NCI-H146 treated with DMSO at 0.1 percent for 48 hours (cell line): ENCODE measurements at regions not wholly inside any gene's neighbourhood (a gene's known extent, or its start where the extent isn't known, plus 50 kb on each side); places are given as distances from the start of the nearest gene placed in this dataset.
"Not testable (repeated sequence)": the region's sequence is repeated elsewhere in the genome, so short reads cannot be mapped to it uniquely, and the experiment has no call there.

Experiments used
- DNase-seq: peaks from one replicate; lab custom pipeline; 2025; ENCODE audit not compliant: unreplicated experiment; lab: John Stamatoyannopoulos, UW

DNA sequence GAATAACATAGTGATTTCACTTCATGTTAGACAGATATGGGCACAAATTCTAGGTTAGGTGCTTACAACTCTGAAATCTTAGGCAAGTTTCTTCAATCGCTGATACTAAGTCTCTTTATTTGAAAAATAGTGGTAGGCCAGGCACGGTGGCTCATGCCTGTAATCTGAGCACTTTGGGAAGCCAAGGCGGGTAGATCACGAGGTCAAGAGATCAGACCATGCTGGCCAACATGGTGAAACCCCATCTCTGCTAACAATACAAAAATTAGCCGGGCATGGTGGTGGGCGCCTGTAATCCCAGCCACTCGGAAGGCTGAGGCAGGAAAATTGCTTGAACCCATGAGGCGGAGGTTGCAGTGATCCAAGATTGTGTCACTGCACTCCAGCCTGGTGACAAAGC, 729.4 kb downstream of the METTL15 start:
- no peak for DNase-seq

- peak; percentile 42 for DNase-seq
These were observed 728.3 kb downstream of the METTL15 start for GRCh38 chr11:28836285-28837081.

- peak; percentile 17 for DNase-seq
These were observed 727.6 kb downstream of the METTL15 start for GRCh38 chr11:28835790-28836189.

GRCh38 chr11:28835317-28835716, 727.1 kb downstream of the METTL15 start:
- no peak for DNase-seq

- no peak for DNase-seq
These were observed 726.7 kb downstream of the METTL15 start for GRCh38 chr11:28834877-28835276.

GRCh38 chr11:28833670-28834069, 725.5 kb downstream of the METTL15 start:
- no peak for DNase-seq

GRCh38 chr11:28833169-28833568, 725.0 kb downstream of the METTL15 start:
- no peak for DNase-seq

- no peak for DNase-seq
These were observed 718.6 kb downstream of the METTL15 start for GRCh38 chr11:28826807-28827206.

- DNase-seq, result no peak
These were observed 714.4 kb downstream of the METTL15 start for GRCh38 chr11:28822576-28822975.

DNA sequence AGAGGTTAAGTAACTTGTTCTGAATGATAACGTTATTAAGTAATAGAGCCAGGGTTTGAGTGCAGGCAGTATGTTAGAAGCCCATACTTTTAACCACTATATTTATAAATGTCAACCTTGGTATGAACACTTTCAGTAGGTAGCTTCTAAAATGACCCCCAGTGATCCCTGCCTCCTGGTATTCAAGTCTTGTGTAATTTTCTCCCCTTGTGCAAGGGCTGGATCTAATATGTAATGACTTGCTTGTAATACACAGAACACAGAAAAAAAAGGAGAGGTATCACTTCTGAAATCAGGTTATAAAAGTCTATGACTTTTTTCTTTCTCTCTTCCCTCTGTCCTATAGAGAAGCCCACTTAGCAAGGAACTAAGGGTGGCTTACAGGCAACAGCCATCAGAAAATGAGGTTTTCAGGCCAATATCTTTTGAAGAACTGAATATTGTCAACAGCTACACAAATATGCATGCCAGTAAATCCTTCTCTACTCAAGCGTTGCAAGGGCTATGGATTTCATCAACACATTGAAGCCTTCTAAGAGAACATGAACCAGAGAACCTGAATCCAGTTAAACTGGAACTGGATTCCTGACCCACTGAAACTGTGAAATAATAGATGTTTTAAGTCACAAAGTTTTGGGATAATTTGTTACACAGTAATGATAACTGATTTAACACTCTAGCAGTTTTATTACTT, 712.3 kb downstream of the METTL15 start:
- no peak for DNase-seq

GRCh38 chr11:28819741-28820140, 711.6 kb downstream of the METTL15 start:
- DNase-seq, result no peak

DNA sequence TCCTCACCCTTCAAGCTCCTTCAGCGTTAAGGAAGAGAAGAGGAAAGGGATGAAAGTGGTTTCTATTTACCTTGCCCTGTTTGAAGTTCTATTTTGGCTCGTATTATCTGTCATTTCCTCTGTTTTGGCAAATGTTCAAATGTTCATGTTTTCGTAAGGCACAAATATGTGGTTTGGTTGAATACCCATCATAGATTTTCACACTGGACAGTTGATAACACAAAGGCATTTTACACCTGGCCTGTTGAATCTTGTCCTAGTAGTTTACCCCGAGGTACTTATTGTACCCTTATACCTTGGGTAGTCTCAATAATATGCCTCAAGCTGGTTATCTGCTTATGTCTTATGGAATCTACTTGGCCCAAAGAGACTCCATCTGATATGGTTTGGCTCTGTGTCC, 706.9 kb downstream of the METTL15 start:
- DNase-seq, result no peak

DNA sequence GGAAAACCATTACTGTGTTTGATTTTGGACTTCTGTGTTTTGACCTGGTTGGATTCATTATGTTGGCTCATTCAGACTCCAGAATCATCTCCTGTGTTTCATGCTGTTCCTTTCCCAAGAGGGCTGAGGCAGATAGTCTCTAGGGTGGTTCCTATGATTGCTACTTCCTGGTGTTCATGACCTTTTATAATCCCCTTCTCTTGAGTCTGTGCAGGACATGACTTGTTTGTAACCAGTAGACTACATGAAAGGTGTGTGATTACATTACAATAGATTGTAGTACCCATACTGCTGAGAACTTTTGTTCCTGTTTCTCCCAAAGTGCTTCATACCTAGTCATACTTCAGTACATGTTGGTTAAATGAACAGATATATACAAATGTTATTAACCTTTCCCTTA, 700.6 kb downstream of the METTL15 start:
- DNase-seq, result peak; percentile 51

GRCh38 chr11:28799316-28799715, 691.1 kb downstream of the METTL15 start:
- DNase-seq, result no peak

DNA sequence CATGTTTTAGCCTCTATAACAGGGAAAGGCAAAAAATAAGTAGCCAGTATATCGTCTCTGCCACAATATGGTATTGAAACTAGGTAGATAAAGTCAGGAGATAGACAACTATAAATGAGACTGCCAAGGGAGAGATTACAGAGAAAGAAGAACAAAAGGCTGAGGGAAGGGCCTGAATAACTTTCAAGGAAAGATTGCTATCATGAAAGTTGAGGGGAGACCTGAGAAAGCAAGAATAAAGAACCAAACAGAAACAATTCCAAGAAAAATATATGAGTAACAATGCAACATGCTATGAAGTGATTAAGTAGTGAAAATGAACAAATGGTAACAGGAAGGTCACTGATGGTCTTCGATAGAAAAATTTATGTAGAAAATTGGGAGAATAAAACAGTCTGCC, 690.1 kb downstream of the METTL15 start:
- DNase-seq, result no peak

GRCh38 chr11:28797536-28797935, 689.3 kb downstream of the METTL15 start:
- no peak for DNase-seq

GRCh38 chr11:28794405-28794804, 686.2 kb downstream of the METTL15 start:
- DNase-seq, result no peak

DNA sequence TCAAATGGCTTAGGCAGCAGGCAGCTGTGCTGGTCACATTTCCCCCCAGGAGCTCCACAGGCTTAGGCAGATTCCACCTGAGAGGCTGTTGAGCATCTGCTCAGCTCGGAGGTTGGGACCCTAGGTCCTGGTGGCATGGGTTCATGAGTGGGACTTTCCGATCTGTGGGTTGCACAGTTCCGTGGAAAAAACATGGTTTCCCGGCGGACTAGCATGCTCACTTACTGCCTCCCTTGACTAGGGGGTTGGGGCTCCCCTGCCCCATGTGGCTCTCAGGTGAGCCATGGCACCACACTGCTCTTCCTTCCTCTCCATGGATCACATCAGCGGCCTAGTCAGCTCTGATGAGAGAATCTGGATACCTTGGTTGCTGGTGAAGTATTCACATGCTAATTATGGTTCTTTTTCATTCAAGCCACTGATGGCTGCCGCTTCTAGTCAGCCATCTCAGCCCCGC, 685.1 kb downstream of the METTL15 start:
- no peak for DNase-seq

DNA sequence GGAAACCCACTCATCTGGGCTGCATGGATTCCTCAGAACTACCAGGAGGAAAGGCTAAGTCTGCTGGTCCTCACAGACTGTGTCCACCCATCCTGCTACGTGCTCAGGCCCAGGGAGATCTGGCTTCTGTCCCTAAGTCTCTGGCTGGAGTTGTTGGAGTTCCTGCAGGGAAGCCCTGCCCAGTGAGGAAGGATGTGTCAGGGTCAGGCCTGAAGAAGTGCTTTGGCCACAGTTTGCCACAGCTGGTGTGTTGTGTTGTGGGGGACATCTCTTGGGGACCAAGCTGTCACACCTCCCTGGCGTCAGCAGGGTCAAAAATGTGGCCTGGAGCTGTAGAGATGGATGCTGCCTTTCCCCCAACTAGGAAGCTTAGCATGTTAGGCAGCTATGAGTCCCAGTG, 684.7 kb downstream of the METTL15 start:
- DNase-seq, result no peak

GRCh38 chr11:28787897-28788296, 679.7 kb downstream of the METTL15 start:
- not testable (repeated sequence) for DNase-seq

DNA sequence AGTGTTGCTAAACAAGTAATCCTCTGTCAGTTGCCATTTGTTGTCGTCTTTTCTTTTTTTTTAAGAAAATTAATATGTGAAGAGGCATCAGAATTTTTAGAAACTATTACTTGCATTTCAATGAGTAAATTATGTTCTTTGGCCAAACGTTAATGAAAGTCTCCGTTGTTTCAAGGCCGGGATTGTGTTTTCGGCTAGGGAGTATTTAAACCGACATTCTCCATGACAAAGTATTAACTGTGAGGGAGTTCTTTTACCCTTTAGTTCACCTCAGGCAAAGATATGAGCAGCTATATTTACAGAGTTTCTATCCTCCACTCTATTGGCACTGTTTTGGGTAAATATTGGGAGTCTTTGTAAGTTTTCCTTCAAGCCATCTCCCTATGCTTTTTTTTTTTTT, 668.9 kb downstream of the METTL15 start:
- no peak for DNase-seq

DNA sequence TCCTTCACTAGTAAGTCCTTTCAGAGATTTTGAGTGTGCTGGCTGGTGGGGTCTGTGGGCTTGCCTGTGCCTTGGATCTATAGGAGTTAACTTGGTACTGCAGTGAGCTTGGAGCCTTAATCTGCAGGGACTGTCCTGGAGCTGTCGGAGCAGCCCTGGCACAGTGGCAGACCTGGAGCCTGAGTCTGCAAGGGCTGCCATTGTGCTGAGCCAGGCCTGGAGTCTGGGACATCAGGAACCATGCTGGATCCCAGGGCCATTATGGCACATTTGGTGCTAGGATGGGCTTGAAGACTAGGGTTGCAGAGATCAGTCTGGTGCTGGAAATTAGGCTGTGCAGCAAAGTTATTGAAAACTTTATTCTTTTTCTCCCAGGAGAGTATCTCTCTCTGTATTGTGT, 665.4 kb downstream of the METTL15 start:
- DNase-seq, result no peak
